Stimulated activated CD4-positive, alpha-beta T cell treated with anti-CD3 and anti-CD28 coated beads, Interleukin-12 subunit alpha, Interleukin-12 subunit beta, amount 100 ng/mL, for 48 hours (primary cell): ENCODE measurements at regions not wholly inside any gene's neighbourhood (a gene's known extent, or its start where the extent isn't known, plus 50 kb on each side); places are given as distances from the start of the nearest gene placed in this dataset.
"Not testable (repeated sequence)": the region's sequence is repeated elsewhere in the genome, so short reads cannot be mapped to it uniquely, and the experiment has no call there.

Experiments
- DNase-seq, 3 donors: peaks; one replicate each; pipeline ENCODE4 v3.0.0-alpha.2; 2020; ENCODE audit warnings: low read depth in 2 of 3, low spot score in 1 of 3

- DNase-seq = no peak
Observed at GRCh38 chr4:23413631-23414030, 476.2 kb downstream of the PPARGC1A start.

DNA sequence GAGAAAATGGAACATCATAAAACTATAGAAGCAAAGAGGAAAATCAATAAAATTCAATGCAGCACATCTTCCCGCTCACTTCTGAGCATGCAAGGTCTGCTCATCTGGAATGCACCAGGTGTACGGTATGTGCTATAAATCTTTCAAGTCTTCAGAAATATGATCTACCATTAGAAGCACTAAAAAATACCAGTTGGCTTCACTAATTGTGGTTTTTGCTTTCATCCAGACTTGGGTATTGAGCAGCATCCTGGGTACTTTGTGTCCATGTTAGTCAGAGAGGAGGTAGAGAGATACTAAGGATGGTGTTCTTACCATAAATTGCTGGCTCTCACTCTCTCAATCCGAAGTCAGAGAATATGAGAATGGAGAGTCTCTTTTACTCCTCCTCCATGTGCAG, 477.1 kb downstream of the PPARGC1A start:
- DNase-seq = no peak

DNA sequence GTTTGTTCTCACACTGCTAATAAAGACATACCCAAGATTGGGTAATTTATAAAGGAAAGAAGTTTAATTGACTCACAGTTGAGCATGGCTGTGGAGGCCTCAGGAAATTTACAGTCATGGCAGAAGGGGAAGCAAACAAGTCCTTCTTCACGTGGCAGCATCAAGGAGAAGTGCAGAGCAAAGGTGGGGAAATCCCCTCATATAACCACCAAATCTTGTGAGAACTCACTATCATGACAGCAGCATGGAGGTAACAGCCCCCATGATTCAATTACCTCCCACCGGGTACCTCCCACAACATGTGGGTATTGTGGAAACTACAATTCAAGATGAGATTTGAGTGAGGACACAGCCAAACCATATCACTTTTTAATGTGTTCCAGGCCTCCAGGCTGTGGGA, 480.9 kb downstream of the PPARGC1A start:
- not testable (repeated sequence) for DNase-seq

DNA sequence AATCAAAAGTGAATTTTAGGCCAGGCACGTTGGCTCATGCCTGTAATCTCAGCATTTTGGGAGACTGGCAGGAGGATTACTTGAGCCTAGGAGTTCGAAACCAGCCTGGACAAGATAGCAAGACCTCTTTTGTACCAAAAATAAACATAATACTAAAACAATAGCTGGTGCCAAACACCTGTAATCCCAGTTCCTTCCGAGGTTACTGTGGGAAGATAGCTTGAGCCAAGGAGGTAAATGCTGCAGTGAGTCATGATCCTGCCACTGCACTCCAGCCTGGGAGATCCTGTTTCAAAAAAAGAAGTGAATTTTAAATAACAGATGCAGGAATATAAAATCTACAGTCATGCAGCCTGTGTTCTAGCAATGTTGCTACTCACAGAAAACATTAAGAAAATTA, 488.3 kb downstream of the PPARGC1A start:
- no peak for DNase-seq

DNA sequence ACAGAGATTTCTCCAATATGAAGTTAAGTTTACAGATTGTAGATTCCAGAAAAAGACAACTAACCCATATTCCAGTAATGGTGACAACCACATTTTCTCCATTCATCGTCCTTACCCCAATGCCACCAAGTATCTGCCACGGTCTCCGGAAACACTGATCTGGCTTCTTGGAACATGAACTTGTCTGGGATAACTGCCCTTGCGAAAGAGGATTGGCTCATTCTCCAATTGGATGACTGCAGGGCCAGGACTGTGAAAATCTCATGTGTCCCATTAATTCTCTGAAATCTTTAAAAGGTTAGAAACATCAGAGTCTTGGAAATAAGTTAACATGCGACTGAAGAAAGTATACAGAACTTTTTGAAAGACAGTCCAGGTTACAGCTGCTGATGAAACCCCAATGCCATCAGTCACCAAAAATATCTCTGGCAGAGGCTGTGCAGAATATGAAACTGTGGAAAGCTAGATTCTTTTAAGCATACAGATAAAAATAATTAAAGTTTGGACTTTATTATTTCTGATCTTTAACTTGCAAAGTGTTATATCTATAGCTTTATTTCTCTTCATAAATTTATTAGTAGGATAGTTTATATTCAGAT, 496.9 kb downstream of the PPARGC1A start:
- DNase-seq = no peak

- DNase-seq = no peak
Observed at GRCh38 chr4:23390246-23390645, 499.6 kb downstream of the PPARGC1A start.

DNA sequence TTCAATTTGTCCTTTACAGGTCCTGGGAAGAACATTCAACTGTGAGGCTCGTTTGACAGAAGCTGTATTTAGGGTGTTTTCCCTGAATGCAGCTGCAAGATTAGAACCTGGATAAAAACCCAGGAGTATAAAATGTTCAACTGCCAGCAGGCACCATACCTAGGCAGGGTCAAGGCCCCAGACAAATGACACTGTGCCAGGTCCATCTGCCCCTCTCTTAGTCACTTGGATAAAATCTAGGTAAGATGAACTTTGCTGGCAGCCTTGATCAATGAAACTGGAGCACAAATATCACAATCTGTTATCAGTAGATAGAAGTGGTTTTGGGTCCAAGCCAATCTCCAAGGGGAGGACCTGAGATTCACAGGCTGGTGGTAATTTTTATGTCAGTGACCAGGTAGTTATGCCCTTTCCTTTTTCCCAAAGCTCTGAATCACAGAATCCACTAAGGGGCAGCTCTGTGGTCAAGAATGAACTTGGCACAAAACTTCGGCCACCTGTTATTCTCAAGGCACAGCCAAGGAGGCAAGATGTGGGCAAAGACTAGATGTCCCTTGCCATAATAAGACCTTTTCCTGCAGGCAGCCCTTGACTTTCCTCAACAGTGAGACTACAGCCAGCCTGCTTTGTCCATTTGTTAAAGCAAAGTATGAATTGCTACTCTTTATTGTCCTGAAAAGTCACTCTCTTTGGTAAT, 501.0 kb downstream of the PPARGC1A start:
- no peak for DNase-seq

- DNase-seq = no peak
Observed at GRCh38 chr4:23388255-23388654, 501.6 kb downstream of the PPARGC1A start.

DNA sequence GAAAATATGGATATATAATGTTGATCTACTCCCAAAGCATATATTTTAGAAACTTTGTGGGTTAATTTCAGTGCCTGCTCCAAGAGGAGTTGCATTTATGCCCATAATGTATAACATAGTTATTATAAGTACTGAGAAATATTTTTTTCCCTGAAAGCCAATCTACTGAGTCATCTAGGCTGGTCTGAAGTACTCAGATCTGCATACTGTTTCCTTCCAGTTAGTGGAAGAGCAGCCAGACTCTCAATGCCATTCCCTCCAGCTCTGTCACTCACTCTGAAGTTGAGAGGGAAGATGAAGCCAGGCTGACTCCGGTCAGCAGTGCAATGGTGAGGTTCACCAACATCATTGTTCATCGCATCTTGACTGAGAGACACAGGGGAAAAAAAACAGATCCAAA, 505.1 kb downstream of the PPARGC1A start:
- no peak for DNase-seq

DNA sequence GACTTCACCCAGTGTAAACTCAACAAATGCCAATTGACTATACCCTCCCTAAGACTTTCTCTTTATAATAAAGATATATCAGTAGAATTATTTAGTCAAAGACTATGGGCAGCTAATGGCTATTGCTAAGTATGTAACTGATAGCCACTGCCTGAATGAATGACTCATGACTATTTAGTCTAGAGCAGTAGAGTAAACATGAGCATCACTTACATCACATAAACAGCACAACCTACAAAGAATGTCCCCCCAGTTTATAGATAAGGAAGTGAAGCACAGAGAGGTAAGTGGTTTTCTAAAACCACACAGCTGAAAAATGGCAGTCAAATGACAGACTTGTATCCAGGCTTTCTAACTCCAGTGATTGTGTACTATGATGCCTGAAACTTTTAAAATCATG, 507.0 kb downstream of the PPARGC1A start:
- DNase-seq = no peak

DNA sequence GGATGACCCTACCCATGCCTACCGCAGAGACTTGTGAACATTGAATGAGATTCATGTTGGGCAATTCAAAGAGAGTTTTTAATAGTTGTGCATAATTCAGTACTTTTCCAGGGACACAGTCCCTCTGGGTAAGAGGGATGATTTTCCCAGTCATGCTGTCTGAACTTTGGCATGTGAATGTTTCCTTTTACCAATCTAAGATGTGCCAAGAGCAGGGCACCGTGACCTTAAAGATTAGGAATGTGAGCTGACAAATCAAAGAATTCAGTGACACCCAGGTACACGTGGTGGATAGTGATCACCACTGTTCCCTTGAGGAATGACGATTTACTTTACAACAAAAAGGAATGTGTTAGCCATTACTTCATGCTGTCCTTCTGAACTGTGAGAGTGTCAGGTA, 515.6 kb downstream of the PPARGC1A start:
- no peak for DNase-seq

DNA sequence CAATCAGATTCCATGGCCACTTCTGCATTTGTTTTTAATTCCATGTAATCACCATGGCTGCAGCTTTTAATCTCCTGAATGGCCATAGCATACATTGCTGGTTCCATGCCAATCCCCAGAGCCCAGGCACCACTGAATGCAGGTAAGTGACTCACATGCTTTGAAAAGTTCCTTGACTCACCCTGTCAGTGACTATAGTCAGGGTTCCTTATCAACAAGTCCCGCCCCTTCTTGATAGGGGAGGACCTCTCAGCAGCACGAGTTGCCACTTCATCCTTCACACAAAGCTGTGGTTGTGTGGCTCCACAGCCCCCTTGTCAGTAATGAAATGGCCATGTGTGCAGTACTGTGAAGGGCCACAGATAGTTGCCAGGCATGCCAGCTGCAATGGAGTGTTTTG, 516.6 kb downstream of the PPARGC1A start:
- DNase-seq = peak in 2 of 3 donors; percentile 1 to 16

GRCh38 chr4:23371533-23371932, 518.3 kb downstream of the PPARGC1A start:
- DNase-seq = no peak

DNA sequence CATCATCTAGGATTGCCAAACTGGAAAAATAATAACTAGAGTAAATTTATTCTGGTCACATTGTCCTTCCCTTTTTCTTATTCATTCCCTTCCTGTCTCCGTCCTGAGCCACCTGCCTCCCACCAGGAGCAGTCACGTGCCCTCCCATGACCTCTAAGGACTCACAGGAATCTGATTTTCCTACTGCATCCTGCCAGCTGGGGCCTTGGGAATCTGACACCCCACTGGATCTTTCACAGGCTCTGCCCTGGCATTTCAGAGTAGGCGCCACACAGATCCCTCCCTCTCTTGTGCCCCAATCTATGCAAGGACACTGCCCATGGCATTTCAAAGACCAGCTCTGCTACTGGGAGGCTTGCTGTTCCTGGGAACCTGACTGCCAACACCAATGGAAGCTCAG, 520.5 kb downstream of the PPARGC1A start:
- DNase-seq = no peak

GRCh38 chr4:23368081-23368697, 521.7 kb downstream of the PPARGC1A start:
- no peak for DNase-seq

- no peak for DNase-seq
Observed at GRCh38 chr4:23366557-23366906, 523.3 kb downstream of the PPARGC1A start.

DNA sequence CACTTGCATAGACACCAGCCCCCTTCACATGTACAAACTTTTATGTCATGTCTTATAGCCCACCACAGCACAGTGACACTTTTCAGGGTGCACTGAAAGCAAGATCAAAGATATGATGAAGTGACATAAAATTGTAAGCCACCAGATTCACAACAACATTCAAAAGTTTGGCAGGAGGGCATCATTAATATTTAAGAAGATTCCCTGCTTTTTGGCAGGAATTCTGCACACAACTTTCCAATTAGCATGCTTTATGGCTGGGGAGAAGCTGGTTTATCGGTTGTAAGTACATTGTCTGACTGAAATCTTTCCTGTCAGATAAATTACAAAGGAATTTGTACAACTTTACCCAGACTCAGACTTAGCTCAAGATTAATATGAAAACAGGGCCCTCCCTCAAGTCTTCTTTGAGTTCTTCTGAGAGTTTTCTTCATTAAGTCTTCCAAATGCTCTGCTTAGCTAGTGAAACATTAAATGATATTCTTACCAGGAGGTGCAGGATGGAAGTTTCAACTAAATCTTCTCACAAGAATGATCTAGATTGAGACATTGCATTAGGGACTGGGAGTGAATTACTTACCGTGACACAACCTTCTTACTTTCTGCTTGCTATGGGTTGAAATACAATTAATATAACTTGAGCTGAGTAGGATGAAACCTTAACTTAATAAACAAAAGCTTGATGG, 523.8 kb downstream of the PPARGC1A start:
- no peak for DNase-seq

DNA sequence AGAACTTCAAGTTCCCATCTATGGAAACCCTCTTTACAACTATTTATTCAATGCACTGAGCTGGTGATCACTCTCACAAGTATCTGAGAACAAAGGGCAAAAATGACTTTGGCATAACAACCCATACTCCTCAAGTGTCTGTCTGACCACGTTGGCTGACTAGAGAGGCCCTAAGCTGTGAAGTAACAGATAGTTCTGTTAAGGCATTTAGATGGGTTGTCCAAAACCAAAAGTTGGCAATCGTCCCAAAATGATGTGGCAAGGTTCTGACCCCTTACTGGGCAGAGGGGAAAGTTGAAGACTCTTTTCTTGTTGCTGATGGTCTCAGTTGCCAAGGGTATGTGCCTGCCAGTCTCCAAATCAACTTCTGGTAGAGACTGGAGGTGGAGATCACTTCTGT, 524.8 kb downstream of the PPARGC1A start:
- DNase-seq = no peak

DNA sequence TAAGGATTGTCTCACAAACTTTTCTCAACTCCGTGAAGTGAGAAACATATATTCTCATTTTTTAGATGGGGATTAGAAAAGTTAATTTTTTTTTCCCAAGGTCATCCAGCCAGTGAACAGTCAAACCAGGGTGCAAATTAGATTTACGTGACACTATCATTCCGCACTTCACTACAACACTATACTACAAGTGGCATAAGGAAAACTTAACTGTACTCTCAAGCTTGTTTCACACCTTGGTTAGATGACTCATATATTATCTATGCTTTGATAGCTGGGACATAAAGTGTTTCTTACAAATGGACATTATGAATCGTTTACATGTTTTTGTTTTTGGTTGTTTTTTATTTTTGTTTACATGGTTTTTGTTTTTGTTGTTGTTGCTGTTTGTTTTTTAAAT, 525.7 kb downstream of the PPARGC1A start:
- DNase-seq = no peak

DNA sequence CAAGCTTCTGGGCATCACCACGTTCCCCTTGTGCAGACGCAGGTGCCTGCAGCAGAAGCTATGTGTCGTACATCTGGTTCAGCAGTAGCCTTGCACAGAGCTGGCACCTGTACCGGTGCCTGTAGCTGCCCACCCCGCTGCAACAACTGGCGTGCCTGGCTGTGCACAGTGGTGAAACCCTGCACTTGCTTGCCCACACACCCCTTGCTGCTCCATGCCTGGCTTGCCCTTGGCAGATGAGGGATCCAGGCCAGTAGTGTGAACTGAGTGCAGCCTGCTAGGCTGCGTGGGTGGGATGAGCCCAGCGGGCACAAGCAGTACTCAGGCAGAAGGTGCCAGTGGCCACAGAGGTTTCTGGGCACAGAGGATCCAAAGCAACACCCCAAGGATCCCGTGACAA, 528.4 kb downstream of the PPARGC1A start:
- no peak for DNase-seq

GRCh38 chr4:23360718-23361117, 529.1 kb downstream of the PPARGC1A start:
- DNase-seq = no peak

GRCh38 chr4:23355258-23355657, 534.6 kb downstream of the PPARGC1A start:
- DNase-seq = no peak
